EH (cell line): ENCODE measurements at regions not wholly inside any gene's neighbourhood (a gene's known extent, or its start where the extent isn't known, plus 50 kb on each side); places are given as distances from the start of the nearest gene placed in this dataset.

Experiments used
- DNase-seq: peaks from one replicate; pipeline ENCODE4 v3.0.0-alpha.2; 2015; ENCODE audit warnings: low read depth

GRCh38 chr16:80040413-80040812, 439.9 kb upstream of the MAF start:
- no peak for DNase-seq

DNA sequence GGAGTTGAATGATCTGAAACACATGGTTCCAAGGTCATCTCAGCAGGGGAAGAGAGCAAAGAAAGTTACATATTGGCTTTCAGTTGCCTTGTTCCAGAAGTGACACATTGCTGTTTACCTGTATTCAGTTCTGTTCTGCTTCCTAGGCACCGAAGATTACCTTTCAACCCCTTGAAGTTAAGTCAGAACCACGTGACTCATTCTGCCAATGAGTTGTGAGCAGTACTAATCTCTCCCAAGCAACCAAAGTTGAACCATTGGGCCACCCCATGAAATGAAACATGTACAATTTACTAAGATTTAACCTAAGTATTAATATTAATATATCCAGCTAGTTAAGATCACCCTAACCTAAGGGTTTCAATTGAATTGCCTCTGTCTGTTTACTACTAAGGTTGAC, 439.2 kb upstream of the MAF start:
- DNase-seq = no peak

DNA sequence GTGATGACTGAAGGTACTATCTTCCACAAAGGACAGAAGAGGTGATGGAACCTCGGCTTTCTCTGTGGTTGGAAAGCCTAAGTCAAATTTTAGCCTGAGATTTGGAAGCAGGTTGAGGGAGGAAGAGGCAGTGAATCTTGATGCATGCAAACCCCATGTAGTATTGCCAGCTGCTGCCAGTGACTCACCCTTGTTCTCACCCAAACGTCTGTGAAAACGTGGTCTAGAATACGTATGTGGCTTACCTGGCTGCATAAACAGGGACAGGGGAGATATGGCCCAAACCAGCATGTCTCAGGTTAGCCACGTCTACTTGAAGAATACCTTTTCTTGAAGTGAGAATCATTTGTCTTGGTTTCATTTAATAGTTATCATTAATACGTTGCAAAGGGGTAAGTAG, 438.0 kb upstream of the MAF start:
- DNase-seq = no peak

DNA sequence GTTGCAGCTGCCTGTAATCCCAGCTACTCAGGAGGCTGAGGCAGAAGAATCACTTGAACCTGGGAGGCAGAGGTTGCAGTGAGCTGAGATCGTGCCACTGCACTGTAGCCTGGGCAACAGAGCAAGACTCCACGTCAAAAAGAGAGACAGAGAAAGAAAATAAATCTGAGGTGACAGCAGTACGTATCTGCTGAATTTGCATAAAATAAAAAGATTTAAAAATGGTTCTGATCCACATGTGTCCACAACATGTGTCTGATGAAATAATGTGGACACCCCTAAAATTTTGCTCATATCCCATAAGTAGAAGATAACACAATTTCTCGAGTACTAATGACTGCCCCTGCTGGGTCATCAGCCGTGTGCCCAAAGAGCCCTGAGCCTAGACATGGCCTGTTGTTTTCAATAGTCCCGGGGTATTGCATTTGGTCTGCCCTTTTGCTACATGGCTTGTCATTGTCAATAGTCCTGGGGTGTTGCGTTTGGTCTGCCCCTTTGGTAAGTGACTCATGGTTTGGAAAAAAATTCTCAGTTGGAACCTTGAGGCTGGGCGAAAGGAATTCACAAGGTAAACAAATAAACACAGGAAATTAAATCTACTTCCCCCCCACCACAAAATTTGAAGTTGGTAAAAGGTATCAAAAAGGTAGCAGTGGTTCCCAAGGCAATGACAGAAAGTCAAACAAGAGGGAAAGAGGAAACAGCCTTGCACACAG, 434.6 kb upstream of the MAF start:
- no peak for DNase-seq

DNA sequence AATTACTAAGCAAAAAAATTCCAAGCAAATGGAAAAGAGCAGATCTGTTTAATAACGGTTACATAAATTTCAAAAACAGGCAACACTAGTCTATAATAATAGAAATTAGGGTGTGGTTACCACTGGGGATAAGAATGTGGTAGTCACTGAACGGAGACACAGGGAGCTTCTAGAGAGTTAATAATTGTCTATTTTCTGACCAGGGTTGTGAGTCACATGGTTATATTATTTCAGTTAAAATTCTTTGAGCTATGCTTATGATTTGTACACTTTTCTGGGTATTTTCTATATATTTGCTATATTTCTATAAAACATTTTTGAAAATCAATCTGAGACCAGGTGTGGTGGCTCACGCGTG, 433.9 kb upstream of the MAF start:
- DNase-seq = no peak

DNA sequence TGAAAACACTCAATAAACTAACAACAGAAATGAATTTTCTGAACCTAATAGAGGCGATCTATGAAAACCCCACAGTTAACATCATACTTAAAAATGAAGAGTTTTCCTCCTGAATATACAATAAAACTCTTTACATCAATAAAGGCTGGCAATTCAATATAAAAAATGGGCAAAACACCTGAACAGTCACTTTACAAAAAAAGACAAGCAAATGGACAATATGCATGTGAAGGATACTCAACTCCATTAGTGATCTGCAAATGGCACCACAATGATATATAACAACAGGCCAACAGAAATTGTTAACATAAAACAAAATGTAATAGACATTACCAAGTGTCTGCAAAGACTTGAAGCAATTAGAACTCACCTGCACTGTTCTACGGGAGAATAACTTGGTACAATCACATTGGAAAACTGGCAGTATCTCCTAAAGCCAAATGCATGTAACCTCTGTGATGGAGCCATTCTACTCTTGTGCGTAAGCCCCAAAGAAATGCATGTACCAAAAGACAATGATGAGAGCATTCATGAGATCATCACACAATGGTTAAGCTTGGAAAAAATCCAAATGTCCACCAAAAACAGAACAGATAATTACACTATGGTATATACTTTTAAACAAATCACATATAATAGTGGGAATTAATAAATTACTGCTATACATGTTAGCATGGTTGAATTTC, 433.4 kb upstream of the MAF start:
- DNase-seq = no peak

DNA sequence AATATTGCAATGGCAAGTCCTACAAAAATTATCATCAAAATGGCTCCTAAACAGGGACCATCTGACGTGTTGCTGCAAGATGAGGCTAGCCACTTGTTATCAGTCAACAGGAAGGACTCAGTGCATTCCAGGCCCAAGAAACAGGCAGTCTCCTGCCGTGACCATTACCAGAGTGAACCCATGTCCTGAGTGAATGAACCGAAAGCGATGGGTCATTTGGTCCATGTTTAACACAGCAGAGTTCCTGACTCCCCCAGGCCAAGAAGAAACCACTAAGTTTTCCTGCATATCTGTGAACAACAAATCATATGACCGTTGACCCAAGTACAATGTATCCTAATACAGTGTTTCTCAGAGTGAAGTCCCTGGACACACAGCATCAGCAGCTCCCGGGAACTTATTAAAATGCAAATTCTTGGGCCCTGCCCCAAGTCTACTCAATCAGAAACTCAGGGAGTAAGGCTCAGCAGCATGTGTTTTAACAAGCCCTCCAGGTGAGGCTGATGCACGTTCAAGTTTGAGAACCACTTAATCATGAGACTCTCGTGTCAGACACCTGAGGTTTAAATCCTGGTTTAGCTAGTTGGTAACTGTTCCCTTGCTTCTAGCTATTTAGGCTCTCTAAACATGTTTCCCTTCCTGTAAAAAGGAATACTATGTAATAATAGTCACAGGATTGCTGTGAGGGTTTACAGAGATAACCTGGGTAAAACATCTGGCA, 429.4 kb upstream of the MAF start:
- no peak for DNase-seq

DNA sequence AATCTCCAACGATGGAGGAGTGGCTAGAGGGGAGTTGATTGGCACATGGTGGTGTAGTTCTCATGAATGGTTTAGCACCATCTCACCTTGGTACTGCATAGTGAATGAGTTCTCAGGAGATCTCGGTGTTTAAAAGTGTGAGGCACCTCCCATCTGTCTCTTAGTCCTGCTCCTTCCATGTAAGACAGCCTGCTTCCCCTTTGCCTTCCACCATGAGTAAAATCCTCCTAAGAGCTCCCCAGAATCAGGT, 428.8 kb upstream of the MAF start:
- no peak for DNase-seq

DNA sequence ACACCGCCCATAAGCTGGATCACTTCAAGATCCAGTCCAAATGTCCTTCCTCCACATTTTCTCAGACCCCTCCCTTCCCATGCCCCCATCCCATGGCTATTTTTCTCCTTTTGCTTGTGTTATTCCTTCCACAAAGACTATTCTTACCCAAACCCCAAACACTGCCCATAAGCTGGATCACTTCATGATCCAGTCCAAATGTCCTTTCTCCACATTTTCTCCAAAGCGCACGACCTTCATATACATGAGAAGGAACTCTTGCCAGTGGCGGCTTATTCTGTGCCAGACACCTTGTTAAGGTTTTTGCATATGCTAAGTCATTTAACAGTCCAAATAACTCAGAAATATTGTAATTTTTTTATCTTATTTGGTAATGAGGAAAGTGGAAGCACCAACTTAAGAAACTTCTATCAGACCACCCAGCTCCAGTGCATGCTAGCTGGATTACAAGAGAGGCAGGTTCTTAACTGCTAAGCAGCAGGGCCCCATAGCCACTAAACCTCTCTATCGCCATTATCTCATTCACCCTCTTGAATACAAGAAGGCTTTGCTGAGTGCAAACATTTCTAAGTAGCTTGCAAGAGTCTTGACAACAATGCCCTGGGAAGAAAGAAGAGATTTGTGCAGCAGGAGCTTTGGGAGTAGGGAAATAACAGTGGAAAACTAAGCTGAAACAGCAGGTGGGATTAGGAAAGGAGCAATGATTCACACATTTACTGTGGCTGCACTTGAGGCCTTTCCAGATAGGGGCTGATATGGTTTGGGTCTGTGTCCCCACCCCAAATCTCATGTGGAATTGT, 428.2 kb upstream of the MAF start:
- DNase-seq = no peak

DNA sequence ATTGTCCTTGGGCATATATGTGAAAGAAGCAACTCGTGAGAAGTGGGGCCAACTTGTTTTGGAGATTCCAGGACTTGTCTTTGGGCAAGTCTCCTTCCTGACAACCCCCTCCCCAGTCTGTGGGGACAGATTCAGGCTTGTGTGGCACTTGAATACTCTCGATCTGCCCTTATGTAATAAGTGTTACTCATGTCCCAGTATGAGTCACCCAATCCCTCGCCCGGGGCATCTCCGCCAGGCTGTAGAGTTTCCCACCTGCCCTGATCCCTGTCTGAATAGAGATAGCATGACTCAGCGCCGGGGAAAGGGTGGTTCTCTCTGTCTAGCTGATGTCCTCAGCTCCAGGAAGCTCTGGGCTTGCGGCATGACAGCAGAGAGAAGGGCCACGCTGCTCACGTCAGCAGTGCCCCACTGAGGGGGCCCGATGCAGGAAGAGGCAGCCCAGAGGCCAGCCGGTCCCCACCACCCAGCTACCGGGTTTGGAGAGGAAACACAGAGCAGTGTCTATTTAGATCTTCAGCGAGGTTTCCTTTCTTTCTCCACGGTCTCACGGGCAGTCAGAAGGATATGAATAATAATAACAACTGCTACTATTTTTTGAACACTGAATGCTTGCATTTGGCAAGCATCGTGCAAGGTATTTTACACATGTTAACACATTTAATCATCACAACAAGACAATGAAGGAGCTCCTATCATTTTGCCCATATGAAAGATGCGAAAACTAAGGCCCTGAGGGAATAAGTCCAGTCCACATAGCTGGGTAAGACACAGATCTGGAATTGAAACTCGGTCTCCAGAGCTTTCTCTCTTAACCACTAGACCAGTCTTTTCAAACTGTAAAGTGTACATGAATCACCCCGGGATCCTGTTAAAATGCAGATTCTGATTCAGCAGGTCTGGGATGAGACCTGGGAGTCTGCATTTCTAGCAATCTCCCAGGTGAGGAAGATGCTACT, 426.7 kb upstream of the MAF start:
- peak; percentile 96 for DNase-seq

DNA sequence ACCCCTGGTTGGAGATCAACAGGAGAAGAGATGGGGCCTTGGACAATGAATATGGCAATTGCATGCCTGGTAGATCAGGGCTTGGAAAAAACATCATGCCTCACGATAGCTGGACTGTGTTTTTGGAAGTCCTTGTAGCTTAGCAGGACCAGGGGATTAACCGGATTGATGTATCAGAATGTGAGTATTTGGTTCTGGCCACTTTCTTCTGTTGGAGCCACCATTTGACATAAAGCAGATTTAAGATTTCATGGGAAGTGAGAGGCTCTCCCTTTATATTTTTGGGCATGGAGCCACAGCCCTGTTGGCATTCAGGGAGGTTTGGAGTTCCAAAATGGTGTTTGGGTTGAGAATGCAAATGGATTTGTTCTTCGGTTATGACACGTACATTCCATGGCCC, 424.7 kb upstream of the MAF start:
- DNase-seq = no peak

DNA sequence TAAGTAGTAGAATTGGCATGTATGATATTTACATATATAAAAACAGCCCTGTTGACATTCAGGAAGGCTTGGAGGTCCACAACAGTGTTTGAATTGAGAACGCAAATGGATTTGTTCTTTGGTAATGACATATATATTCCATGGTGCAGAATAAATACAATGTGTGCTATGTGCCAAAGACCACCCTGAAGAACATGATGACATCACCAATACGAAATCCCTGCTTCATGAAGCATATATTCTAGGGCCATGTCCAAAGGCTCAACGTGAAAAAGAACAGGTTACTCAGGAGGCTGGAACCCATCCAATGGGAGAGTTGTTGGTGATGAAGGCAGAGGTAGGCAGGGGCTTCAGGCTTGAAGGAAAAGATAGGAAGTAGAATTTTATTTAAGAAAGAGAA, 423.9 kb upstream of the MAF start:
- no peak for DNase-seq

DNA sequence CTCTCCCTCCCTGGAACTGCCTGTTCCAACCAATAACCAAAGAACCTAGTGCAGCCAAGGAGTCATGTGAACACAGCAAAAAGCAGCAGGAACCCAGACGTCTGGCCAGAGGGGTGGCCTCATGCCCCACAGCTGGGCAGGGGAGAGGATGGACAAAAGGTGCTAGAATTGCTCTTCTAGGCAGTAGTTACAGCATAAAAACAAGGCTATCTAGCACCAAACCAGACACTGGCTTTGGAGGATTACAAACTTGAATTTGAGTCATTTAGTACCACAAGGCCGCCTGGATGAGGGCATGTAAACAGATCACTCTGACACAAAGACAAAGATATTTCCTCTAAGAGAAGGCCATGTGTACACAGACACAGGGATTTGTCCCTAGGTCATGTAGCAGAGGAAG, 423.3 kb upstream of the MAF start:
- DNase-seq = peak; percentile 61

GRCh38 chr16:80019395-80019794, 418.9 kb upstream of the MAF start:
- DNase-seq = no peak

GRCh38 chr16:80018466-80018865, 417.9 kb upstream of the MAF start:
- DNase-seq = no peak

- DNase-seq = no peak
Observed at GRCh38 chr16:80016731-80017326, 416.3 kb upstream of the MAF start.

DNA sequence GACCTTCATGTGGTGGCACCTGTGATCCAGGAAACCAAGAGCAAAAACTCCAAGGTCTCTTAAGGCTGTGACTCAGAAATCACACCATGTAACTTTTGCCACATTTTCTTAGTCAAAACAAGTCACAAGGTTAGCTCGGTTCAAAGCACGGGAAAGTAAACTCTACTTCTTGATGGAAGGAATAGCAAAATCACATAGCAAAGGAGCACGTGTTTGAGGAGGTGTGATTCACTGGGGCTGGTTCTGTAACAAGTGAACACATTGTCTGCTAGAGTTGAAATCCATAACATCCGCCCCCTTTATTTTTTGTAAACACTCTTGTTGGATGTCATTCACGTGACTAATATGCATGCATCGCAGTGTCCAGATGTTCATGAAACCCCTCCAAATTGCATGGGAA, 415.0 kb upstream of the MAF start:
- peak; percentile 29 for DNase-seq

- DNase-seq = peak; percentile 9
Observed at GRCh38 chr16:80014241-80014939, 413.9 kb upstream of the MAF start.

GRCh38 chr16:80012586-80012985, 412.0 kb upstream of the MAF start:
- no peak for DNase-seq

DNA sequence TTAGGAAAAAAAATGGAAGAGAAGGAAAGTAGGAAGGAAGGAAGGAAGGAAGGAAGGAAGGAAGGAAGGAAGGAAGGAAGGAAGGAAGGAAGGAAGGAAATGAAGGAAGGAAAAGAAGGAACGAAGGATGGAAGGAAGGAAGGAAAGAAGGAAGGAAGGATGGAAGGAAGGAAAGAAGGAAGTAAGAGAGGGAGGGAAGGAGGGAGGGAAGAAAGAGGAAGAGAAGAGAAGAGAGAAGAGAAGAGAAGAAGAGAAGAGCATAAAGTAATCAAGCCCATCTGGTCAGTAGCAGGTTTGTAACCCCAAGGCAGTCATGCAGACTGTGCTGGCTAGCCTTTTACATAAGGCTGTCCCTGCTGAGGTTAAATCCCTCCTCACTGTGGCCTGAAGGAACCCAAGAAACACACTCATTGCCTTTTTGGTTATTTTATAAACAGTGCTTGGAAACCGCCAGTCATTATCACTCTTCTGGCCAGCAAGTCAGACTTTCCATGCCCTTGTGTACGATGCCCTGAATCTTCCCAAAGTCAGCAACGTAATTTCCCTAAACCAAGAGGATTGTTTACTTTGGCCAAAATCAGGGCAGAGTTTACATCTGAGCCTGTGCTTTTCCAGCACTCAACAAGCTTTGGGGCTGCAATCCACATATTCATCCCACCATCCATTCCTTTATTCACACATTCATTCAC, 409.6 kb upstream of the MAF start:
- DNase-seq = no peak
